Immature natural killer cell (primary cell): ENCODE measurements at regions not wholly inside any gene's neighbourhood (a gene's known extent, or its start where the extent isn't known, plus 50 kb on each side); places are given as distances from the start of the nearest gene placed in this dataset.

ENCODE experiments used
- DNase-seq, 3 donors: peaks; one replicate each; pipeline ENCODE4 v3.0.0; 2022; ENCODE audit warnings: mixed read lengths in 1 of 3
- H3K27ac Mint-ChIP-seq, 6 donors: one replicate each; pipeline ENCODE4 v1.8.0; 2020; ENCODE audit warnings: mixed read lengths in 6 of 6, mild to moderate bottlenecking in 5 of 6, inconsistent platforms in 4 of 6, moderate library complexity in 3 of 6
- H3K27me3 Mint-ChIP-seq, 3 donors: one replicate each; pipeline ENCODE4 v1.8.0; 2020 to 2021; ENCODE audit warnings: low read depth in 3 of 3, mild to moderate bottlenecking in 3 of 3, mixed read lengths in 3 of 3, moderate library complexity in 3 of 3, inconsistent platforms in 1 of 3
- H3K36me3 Mint-ChIP-seq, 3 donors: one replicate each; pipeline ENCODE4 v1.8.0; 2020; ENCODE audit warnings: mixed read lengths in 3 of 3, inconsistent platforms in 2 of 3, mild to moderate bottlenecking in 2 of 3
- H3K4me1 Mint-ChIP-seq, 2 donors: one replicate each; pipeline ENCODE4 v1.8.0; 2020; ENCODE audit warnings: inconsistent platforms in 2 of 2, mild to moderate bottlenecking in 2 of 2, mixed read lengths in 2 of 2, moderate library complexity in 1 of 2
- H3K4me3 Mint-ChIP-seq, 5 donors: one replicate each; pipeline ENCODE4 v1.8.0; 2020; ENCODE audit warnings: mild to moderate bottlenecking in 5 of 5, mixed read lengths in 5 of 5, inconsistent platforms in 3 of 5, moderate library complexity in 3 of 5
- H3K9me3 Mint-ChIP-seq, 6 donors: one replicate each; pipeline ENCODE4 v1.8.0; 2020; ENCODE audit warnings: mild to moderate bottlenecking in 6 of 6, mixed read lengths in 6 of 6, inconsistent platforms in 4 of 6, moderate library complexity in 3 of 6

DNA sequence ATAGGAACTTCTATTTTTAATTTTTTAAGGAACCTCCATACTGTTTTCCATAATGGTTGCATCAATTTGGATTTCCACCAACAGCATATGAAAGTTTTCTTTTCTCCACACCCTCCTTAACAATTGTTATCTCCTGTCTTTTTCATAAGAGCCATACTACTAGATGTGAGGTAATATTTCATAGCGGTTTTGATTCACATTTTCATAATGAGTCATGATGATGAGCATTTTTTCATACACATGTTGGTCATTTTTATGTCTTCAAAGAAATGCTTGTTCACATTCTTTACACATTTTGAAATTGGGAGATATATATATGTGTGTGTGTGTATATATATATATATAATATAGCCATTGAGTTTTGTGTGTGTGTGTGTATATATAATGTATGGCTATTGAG, 420.3 kb upstream of the PCDH9 start:
- no peaks in the 10 kb centered on the region for H3K4me1 Mint-ChIP-seq
- H3K27ac Mint-ChIP-seq = no peak overlapping the region
- no peaks in the 10 kb centered on the region for H3K36me3 Mint-ChIP-seq
- peaks cover 6 to 36% (median 9%) of the 10 kb centered on the region in 6 donors for H3K9me3 Mint-ChIP-seq
- no peak for DNase-seq
- H3K27me3 Mint-ChIP-seq = peaks cover 0 to 3% (median 0%) of the 10 kb centered on the region in 3 donors
- no peak overlapping the region for H3K4me3 Mint-ChIP-seq

DNA sequence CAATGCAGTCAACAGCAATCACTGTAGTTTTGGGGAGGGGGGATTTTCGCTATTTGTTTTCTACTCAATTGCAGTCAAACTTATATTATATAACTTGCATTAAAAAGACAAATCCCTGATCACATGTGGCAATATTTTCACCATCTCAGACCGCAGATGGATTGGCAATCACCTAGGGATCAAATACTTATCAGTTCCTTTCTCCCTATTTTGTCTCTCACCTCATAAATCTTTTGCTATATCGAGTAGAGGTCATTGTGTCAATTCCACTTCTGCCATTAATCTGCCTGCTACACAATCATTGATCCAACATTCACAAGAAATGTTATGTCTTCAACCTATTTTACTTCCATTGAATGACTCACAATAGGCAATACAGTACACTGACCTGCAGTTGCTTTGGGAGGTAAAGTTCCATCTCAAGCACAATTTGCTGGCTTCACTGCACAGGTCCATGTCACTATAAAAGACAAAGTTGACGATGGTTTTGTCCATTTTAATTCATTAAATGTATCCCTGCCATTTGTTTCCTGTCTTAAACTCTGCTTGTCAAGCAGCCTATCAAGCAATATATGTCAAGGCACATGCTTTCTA, 415.8 kb upstream of the PCDH9 start:
- peaks cover 0 to 4% (median 0%) of the 10 kb centered on the region in 3 donors for H3K27me3 Mint-ChIP-seq
- no peak overlapping the region for H3K4me3 Mint-ChIP-seq
- H3K9me3 Mint-ChIP-seq = peaks cover 7 to 36% (median 19%) of the 10 kb centered on the region in 6 donors
- no peak overlapping the region for H3K27ac Mint-ChIP-seq
- H3K36me3 Mint-ChIP-seq = no peaks in the 10 kb centered on the region
- DNase-seq = no peak
- no peaks in the 10 kb centered on the region for H3K4me1 Mint-ChIP-seq

DNA sequence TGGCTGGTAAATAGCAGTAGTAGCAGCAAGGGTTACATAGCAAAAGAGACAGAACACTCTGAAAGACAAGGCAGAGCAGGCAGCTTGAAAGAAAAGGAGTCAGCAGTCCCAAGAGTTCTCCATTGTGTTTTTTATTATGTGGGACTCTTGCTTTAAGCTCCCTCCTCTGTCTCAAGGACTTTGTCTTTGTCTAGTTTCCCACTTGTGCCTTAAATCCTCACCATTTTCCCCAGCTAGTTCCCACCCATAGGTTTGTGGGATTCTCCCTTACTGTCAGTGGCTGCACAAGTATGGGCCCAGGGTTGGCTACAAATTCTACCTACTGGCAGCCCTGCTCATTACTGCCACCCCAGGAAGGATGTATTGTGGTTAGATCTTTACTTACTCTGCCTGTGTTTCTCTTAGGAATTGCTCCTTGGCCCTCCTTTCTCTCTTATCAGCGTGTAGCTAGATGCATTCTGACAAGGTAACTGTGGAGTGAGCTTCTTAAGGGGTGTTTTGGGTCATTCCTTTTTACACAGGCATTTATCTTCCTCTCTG, 413.4 kb upstream of the PCDH9 start:
- DNase-seq = no peak
- no peak overlapping the region for H3K27ac Mint-ChIP-seq
- no peak overlapping the region for H3K4me3 Mint-ChIP-seq
- peaks cover 12 to 53% (median 23%) of the 10 kb centered on the region in 6 donors for H3K9me3 Mint-ChIP-seq
- H3K4me1 Mint-ChIP-seq = no peaks in the 10 kb centered on the region
- no peaks in the 10 kb centered on the region for H3K36me3 Mint-ChIP-seq
- H3K27me3 Mint-ChIP-seq = peaks cover 0 to 5% (median 0%) of the 10 kb centered on the region in 3 donors

DNA sequence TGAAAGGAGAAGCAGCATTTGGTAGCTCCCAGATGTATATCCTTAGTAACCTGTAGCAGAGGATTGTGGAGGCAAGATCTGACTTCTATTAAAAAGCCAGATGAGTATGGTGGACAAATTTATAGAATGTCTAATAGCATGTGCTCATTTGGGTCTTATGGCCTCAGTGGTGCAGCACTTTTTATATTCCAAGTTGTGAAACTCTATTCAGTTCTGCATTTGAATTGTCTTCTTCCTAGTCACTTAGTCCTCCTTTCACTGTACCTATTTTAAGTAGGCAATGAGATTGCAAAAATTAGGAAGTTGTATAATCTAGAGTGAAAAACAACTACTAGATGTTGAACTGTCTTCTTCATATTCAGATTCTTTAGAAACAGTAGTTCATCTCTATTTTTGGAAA, 412.5 kb upstream of the PCDH9 start:
- H3K4me1 Mint-ChIP-seq = no peaks in the 10 kb centered on the region
- DNase-seq = no peak
- H3K27ac Mint-ChIP-seq = no peak overlapping the region
- peaks cover 0 to 5% (median 0%) of the 10 kb centered on the region in 3 donors for H3K27me3 Mint-ChIP-seq
- no peaks in the 10 kb centered on the region for H3K36me3 Mint-ChIP-seq
- H3K9me3 Mint-ChIP-seq = peaks cover 12 to 61% (median 25%) of the 10 kb centered on the region in 6 donors
- no peak overlapping the region for H3K4me3 Mint-ChIP-seq

DNA sequence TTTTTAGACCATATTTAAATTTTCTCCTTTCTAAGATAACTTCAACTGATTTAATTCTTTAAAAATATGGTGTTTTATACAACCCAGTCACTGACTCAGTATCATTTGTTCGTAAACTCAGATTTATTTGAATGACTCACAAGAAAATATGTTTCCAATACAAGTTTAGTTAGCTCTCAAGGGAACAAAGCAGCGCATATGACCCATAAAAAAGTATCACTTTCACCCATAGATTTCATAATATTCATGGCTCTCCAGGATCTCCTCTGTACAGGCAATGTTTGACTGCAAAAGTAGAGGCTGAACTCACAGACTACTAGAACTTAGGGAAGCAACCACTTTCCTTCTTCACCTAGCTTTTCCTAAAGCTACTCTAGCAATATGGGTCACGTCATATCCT, 405.6 kb upstream of the PCDH9 start:
- H3K4me3 Mint-ChIP-seq = no peak overlapping the region
- no peaks in the 10 kb centered on the region for H3K4me1 Mint-ChIP-seq
- peaks cover 0 to 1% (median 0%) of the 10 kb centered on the region in 3 donors for H3K27me3 Mint-ChIP-seq
- peaks cover 12 to 68% (median 17%) of the 10 kb centered on the region in 6 donors for H3K9me3 Mint-ChIP-seq
- H3K27ac Mint-ChIP-seq = no peak overlapping the region
- DNase-seq = no peak
- no peaks in the 10 kb centered on the region for H3K36me3 Mint-ChIP-seq

DNA sequence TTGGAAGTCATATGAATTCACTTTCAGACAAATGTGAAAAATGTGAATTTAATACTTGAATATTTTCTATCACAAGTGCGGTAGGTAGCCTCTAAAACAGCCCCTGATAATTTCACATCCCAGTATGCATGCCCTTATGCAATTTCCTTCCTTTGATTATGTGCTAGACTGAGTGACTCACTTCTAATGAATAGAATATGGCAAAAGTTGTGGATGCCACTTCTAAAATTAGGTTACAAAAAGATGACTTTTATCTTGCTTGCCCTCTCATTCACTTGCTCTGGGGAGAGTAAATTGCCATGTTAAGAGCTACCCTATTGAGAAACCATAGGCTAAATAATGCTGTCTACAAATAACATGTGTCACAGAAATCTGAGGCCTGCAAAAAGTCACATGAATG, 402.5 kb upstream of the PCDH9 start:
- DNase-seq = no peak
- H3K27ac Mint-ChIP-seq = no peak overlapping the region
- H3K36me3 Mint-ChIP-seq = no peaks in the 10 kb centered on the region
- no peaks in the 10 kb centered on the region for H3K27me3 Mint-ChIP-seq
- H3K4me3 Mint-ChIP-seq = no peak overlapping the region
- no peaks in the 10 kb centered on the region for H3K4me1 Mint-ChIP-seq
- H3K9me3 Mint-ChIP-seq = peaks cover 4 to 51% (median 17%) of the 10 kb centered on the region in 6 donors

DNA sequence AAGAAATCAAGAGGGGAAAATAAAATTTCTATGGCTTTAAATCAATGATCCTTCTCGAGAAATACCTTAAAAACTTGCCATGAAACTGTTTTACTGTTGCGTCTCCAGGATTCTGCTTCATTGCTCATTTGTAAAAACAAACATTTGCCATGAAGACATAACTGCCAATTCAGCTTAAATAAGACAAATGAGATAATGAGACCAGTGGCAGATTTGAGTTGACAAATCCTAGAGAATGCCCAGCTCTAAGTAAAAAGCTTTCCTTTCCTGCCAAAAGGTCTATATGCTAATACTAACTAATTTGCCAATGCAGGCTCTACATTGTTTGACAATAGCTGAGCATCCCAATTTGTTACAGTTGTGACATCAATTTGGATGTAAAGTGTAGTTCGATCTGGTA, 400.5 kb upstream of the PCDH9 start:
- H3K27ac Mint-ChIP-seq = no peak overlapping the region
- no peaks in the 10 kb centered on the region for H3K4me1 Mint-ChIP-seq
- peaks cover 1 to 56% (median 21%) of the 10 kb centered on the region in 6 donors for H3K9me3 Mint-ChIP-seq
- H3K4me3 Mint-ChIP-seq = no peak overlapping the region
- no peaks in the 10 kb centered on the region for H3K27me3 Mint-ChIP-seq
- H3K36me3 Mint-ChIP-seq = no peaks in the 10 kb centered on the region
- no peak for DNase-seq

DNA sequence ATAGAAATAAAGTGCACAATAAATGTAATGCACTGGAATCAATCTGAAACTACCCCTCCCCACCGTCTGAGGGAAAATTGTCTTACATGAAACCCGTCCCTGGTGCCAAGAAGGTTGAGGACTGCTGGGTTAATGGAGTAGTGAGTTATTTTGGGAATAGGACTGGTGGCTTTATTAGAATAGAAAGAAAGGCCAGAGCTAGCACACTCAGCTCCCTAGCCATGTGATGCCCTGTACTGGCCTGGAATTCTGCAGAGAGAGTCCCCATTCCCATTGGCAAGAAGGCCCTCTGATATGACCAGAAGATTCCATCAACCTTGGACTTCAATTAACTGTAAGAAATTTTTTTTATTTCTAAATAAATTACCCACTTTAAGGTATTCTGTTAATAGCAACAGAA, 393.5 kb upstream of the PCDH9 start:
- Mint-ChIP-seq H3K36me3 (no peaks in the 10 kb centered on the region), H3K4me1 (no peaks in the 10 kb centered on the region), H3K27ac (no peak overlapping the region), H3K4me3 (no peak overlapping the region), H3K9me3 (peaks cover 3 to 39% (median 18%) of the 10 kb centered on the region in 6 donors), H3K27me3 (no peaks in the 10 kb centered on the region)
- DNase-seq = no peak

DNA sequence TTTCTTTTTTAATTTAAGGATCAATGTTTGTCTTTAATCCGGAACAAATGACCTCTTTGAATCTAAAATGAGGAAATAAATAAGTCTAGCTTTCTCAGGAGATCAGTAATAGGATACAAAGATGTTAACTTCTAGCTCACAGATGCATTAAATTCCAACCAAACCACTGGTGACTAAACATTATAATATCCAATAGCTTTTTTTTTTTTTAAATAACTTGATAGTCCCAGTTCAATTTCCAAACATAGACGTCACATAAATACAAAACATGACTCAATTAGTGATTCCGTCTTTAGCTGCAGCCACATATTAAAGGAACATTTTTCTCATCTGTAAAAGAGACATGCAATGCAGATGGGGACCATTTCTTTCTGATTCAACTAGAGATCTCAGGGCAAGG, 390.5 kb upstream of the PCDH9 start:
- H3K9me3 Mint-ChIP-seq = peaks cover 5 to 32% (median 13%) of the 10 kb centered on the region in 6 donors
- no peaks in the 10 kb centered on the region for H3K27me3 Mint-ChIP-seq
- no peak overlapping the region for H3K27ac Mint-ChIP-seq
- DNase-seq = no peak
- H3K4me1 Mint-ChIP-seq = no peaks in the 10 kb centered on the region
- no peaks in the 10 kb centered on the region for H3K36me3 Mint-ChIP-seq
- no peak overlapping the region for H3K4me3 Mint-ChIP-seq

DNA sequence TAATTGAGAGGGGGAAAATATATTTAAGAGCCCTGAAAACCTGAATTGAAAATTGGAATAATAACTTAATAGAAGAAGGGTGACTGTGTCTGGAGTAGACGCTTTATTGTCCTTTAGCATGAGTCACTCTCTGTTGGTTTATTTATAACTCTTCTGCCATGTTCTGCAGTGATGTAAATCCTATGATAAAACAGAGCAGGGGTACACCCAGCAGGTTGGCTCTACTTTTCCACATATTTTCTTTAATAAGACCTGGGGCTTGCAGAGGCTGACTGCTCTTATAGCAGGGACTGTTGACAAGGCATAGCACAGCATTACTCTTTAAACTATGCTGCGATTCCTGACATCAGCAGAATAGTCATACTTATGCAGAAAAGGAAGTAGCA, 389.9 kb upstream of the PCDH9 start:
- DNase-seq = no peak
- no peak overlapping the region for H3K4me3 Mint-ChIP-seq
- H3K36me3 Mint-ChIP-seq = no peaks in the 10 kb centered on the region
- no peak overlapping the region for H3K27ac Mint-ChIP-seq
- H3K4me1 Mint-ChIP-seq = no peaks in the 10 kb centered on the region
- H3K27me3 Mint-ChIP-seq = no peaks in the 10 kb centered on the region
- peaks cover 5 to 36% (median 15%) of the 10 kb centered on the region in 6 donors for H3K9me3 Mint-ChIP-seq

DNA sequence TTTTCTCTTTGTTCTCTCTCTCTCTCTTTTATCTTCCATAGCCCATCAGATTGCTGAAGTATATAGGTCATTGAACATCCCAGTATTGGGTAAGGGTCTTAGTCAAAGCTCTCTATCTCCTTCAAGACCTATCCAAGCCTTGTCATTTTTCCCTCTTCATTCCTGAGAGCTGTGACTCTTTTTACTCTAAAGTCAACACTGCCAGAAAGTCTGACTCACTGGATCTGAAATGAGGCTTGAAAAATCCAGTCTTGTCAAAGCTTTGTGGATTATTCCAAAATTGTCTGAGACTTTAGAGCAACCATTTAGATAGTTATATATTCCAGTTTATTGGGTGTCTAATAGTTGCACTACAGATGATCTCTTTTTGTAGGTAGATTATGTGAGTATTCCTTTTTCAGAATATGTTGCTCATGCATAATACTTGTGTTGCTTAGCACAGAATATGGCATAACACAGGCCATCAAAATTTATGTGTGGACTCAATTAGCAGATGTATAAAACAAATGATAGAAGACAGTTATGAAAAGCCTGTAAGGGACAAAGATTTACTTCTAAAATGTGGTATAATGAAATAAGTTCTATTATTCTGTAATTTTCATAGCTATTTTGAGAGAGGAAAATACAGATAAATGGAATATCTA, 389.3 kb upstream of the PCDH9 start:
- no peak overlapping the region for H3K27ac Mint-ChIP-seq
- peaks cover 5 to 38% (median 15%) of the 10 kb centered on the region in 6 donors for H3K9me3 Mint-ChIP-seq
- H3K4me3 Mint-ChIP-seq = no peak overlapping the region
- H3K4me1 Mint-ChIP-seq = no peaks in the 10 kb centered on the region
- DNase-seq = no peak
- no peaks in the 10 kb centered on the region for H3K36me3 Mint-ChIP-seq
- H3K27me3 Mint-ChIP-seq = no peaks in the 10 kb centered on the region

DNA sequence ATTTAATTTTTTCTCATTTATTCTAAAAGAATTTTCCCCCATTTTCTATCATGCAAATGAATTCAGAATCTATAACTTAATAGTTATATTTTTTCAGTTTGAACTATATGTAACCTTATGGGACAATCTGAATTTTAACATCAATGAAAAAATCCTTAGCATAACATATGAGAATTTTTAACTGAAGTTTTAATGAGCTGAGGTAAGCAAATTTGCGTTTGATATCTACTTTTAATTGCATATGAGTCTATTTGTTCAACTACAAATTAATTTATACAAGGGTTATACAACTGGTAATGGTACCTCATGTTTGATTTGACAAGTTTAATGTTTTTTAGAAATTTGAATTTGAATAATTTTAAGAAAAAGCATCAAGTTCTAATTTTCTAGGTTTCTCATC, 384.4 kb upstream of the PCDH9 start:
- Mint-ChIP-seq H3K36me3 (no peaks in the 10 kb centered on the region), H3K27ac (no peak overlapping the region)

DNA sequence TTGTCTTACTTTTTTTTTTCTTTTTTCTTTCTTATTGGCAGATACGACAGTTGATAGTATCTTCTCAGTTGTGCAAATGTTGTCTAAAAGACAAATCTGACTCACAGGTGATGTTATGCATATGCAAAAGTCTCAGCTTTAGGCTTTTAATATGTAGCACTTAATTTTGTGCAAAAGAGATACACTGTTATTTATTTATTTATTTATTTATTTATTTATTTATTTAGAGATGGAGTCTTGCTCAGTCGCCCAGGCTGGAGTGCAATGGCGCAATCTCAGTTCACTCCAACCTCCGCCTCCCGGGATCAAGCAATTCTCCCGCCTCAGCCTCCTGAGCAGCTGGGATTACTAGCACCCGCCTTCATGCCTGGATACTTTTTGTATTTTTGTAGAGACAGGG, 383.9 kb upstream of the PCDH9 start:
- peaks cover 2 to 25% (median 6%) of the 10 kb centered on the region in 6 donors for H3K9me3 Mint-ChIP-seq
- no peak overlapping the region for H3K4me3 Mint-ChIP-seq
- H3K36me3 Mint-ChIP-seq = no peaks in the 10 kb centered on the region
- H3K27me3 Mint-ChIP-seq = no peaks in the 10 kb centered on the region
- no peaks in the 10 kb centered on the region for H3K4me1 Mint-ChIP-seq
- H3K27ac Mint-ChIP-seq = no peak overlapping the region
- DNase-seq = no peak

More for the DNA sequence above, 384.4 kb upstream of the PCDH9 start:
- Mint-ChIP-seq H3K9me3 (peaks cover 2 to 30% (median 11%) of the 10 kb centered on the region in 6 donors), H3K4me1 (no peaks in the 10 kb centered on the region), H3K4me3 (no peak overlapping the region), H3K27me3 (no peaks in the 10 kb centered on the region)
- DNase-seq = no peak

DNA sequence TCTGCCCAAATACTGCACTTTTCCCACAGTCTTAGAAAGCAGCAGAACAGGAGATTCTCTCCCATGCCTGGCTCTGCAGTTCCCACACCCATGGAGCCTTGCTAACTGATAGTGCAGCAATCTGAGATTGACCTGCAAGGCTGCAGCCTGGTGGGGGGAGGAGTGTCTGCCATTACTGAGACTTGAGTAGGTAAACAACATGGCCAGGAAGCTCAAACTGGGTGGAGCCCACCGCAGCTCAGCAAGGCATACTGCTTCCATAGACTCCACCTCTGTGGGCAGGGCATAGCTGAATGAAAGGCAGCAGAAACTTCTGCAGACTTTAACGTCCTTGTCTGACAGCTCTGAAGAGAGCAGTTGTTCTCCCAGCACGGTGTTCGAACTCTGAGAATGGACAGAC, 358.5 kb upstream of the PCDH9 start:
- H3K27me3 Mint-ChIP-seq = peaks cover 0 to 1% (median 0%) of the 10 kb centered on the region in 3 donors
- H3K36me3 Mint-ChIP-seq = no peaks in the 10 kb centered on the region
- no peaks in the 10 kb centered on the region for H3K4me1 Mint-ChIP-seq
- DNase-seq = no peak
- H3K4me3 Mint-ChIP-seq = no peak overlapping the region
- no peak overlapping the region for H3K27ac Mint-ChIP-seq
- H3K9me3 Mint-ChIP-seq = peaks cover 14 to 41% (median 23%) of the 10 kb centered on the region in 6 donors
